ENCODE measurements at regions not wholly inside any gene's neighbourhood (a gene's known extent, or its start where the extent isn't known, plus 50 kb on each side); places are given as distances from the start of the nearest gene placed in this dataset.

DNA sequence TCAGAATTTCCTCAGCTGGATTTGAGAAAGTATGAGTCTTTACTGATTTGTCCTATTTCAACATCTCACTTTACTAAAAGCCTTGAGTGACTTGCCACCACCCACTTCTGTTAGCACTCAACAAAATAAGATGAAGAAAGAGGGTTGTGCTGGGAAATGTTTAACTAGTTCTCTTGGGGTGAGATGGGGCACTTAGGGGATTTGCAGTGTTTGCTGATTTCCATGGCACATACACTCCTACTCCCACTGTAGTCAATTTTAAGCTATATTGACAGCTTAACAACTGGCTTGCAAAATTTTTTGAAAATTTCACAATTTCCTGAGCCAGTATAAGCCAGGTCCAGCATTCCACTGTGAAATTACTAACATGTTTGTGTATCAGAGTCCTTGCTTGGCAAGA is 463.1 kb upstream of the ARHGEF26 start:
- BruUV-seq (replicated peaks) = no TSS peak
- intact Hi-C loops (cut with micrococcal nuclease) = no loop called here
- no peak for DNase-seq (ENCODE audit: low read depth, low spot score)

More for the DNA sequence above, 463.1 kb upstream of the ARHGEF26 start:
- H3K27ac ChIP-seq (ENCODE audit: low read depth, low read length) = no peak overlapping the region
- H2AFZ ChIP-seq (ENCODE audit: low read depth, low read length, poor library complexity, severe bottlenecking) = no peak overlapping the region
- H3K9me3 ChIP-seq (ENCODE audit: control insufficient read depth in 1 of 2, insufficient read depth in 1 of 2, low read depth in 1 of 2, low read length in 2 of 2) = no peaks in the 10 kb centered on the region
- no peaks in the 10 kb centered on the region for H3K79me2 ChIP-seq (ENCODE audit: insufficient read depth, low read length)
- POLR2A ChIA-PET = no interaction called here
- no peaks in the 10 kb centered on the region for H4K20me1 ChIP-seq (ENCODE audit: insufficient read depth)
- no peaks in the 10 kb centered on the region for H3K36me3 ChIP-seq (ENCODE audit: control insufficient read depth in 1 of 2, insufficient read depth in 2 of 2, low read length in 2 of 2)
- H3K27me3 ChIP-seq (ENCODE audit: insufficient read depth, low read length) = no peaks in the 10 kb centered on the region
- no peaks in the 10 kb centered on the region for H3K4me1 ChIP-seq (ENCODE audit: control insufficient read depth in 1 of 2, insufficient read depth in 2 of 2, low read length in 2 of 2)
- H3K9me2 ChIP-seq (ENCODE audit: insufficient read depth) = no peaks in the 10 kb centered on the region
- RAD21 ChIA-PET (ENCODE audit: low non-redundant PET in 1 of 2, low total read pairs in 2 of 2, uncharacterized antibody in 2 of 2, unreplicated experiment in 2 of 2) = no interaction called here
- no peak overlapping the region for H3K4me2 ChIP-seq (ENCODE audit: low read length)
- TF ChIP-seq CBX3 (IDR thresholded peaks at IDR 0.05; ENCODE audit: low read depth) (no peak), ZFX (IDR thresholded peaks at IDR 0.05) (no peak), ZBTB33 (IDR thresholded peaks at IDR 0.05; ENCODE audit: extremely low read depth, insufficient replicate concordance, low read length) (no peak), CTCF (IDR thresholded peaks at IDR 0.05 in 2 of 3, conservative IDR thresholded peaks at IDR 0.05 in 1 of 3; ENCODE audit: borderline replicate concordance in 1 of 3, insufficient read depth in 1 of 3, low read depth in 2 of 3, low read length in 2 of 3) (no peak), ELF1 (IDR thresholded peaks at IDR 0.05; ENCODE audit: borderline replicate concordance, low read depth) (no peak), JUND (IDR thresholded peaks at IDR 0.05) (no peak), RAD21 (IDR thresholded peaks at IDR 0.05; ENCODE audit: low read depth) (no peak), TCF7L2 (IDR thresholded peaks at IDR 0.05; ENCODE audit: borderline replicate concordance, extremely low read depth, insufficient read depth, insufficient read length) (no peak), POLR2A (IDR thresholded peaks at IDR 0.05; ENCODE audit: borderline replicate concordance, extremely low read depth, insufficient read depth, insufficient read length) (no peak), FOSL1 (IDR thresholded peaks at IDR 0.05; ENCODE audit: low read depth) (no peak), POLR2AphosphoS5 (IDR thresholded peaks at IDR 0.05; ENCODE audit: low read depth, low read length) (no peak), EGR1 (IDR thresholded peaks at IDR 0.05; ENCODE audit: low read depth) (no peak), CEBPB (IDR thresholded peaks at IDR 0.05; ENCODE audit: low read depth) (no peak), SIN3A (IDR thresholded peaks at IDR 0.05; ENCODE audit: low read depth) (no peak), YY1 (IDR thresholded peaks at IDR 0.05; ENCODE audit: extremely low read depth, insufficient replicate concordance, low read depth, low read length) (no peak), SP1 (IDR thresholded peaks at IDR 0.05; ENCODE audit: low read depth) (no peak), ZNF274 (IDR thresholded peaks at IDR 0.05; ENCODE audit: low read depth, low read length) (no peak)
- TF ChIP-seq, protein P1, sequence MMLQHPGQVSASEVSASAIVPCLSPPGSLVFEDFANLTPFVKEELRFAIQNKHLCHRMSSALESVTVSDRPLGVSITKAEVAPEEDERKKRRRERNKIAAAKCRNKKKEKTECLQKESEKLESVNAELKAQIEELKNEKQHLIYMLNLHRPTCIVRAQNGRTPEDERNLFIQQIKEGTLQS (IDR thresholded peaks at IDR 0.05) = no peak
- TF ChIP-seq, protein P2, sequence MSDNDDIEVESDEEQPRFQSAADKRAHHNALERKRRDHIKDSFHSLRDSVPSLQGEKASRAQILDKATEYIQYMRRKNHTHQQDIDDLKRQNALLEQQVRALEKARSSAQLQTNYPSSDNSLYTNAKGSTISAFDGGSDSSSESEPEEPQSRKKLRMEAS (IDR thresholded peaks at IDR 0.05) = no peak
- ATAC-seq = no peak
- H3K4me3 ChIP-seq (replicated peaks in 1 of 2; ENCODE audit: low read depth in 1 of 2, low read length in 2 of 2) = no peak overlapping the region
- CTCF ChIA-PET = no interaction called here
- no peak overlapping the region for H3K9ac ChIP-seq (ENCODE audit: low read length)

Data from HCT116 (cell line).